ENCODE measurements at regions not wholly inside any gene's neighbourhood (a gene's known extent, or its start where the extent isn't known, plus 50 kb on each side); places are given as distances from the start of the nearest gene placed in this dataset.

DNA sequence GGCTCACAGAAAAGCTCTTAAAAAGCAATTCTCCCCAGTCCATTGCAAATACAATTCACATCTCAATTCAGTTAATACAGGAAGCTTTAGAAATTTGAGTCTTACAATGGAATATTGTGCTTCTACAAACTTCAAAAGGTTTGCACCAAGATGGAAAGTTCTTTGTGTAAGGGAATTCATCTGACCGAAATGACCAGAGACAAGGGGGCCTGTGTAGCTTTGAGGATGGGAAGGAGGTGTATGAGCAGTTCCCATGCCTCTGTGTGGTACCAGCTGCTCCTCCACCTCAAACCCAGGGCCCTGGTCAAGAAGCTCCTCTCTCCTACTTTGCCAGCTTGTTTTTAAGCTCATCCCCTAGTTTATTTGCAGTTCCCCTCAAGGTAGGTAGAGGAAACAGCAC is 312.8 kb upstream of the PKDCC start:
- H3K9ac ChIP-seq (ENCODE audit: control insufficient read depth, insufficient read depth, low read length), result no peak overlapping the region
- no peak for ATAC-seq
- H2AFZ ChIP-seq (ENCODE audit: control insufficient read depth, low read depth, low read length), result no peak overlapping the region
- intact Hi-C loops (cut with micrococcal nuclease; ENCODE audit: unreplicated experiment), result no loop called here
- no peaks in the 10 kb centered on the region for H3K9me3 ChIP-seq (replicated peaks; ENCODE audit: control insufficient read depth, insufficient read depth, low read length)
- H3K4me1 ChIP-seq (ENCODE audit: control insufficient read depth, insufficient read depth, low read length), result peaks cover 7% of the 10 kb centered on the region
- WGBS (ENCODE audit: insufficient coverage, insufficient replicate concordance, low lambda C conversion rate, missing lambda C conversion rate), result 53% methylated on average over 1 of the region's 1 CpG
- ChIA-PET RAD21 (ENCODE audit: unreplicated experiment) (no interaction called here), CTCF (interaction anchor here (0.5 to 1.5 kb wide), 2 partner anchors 13 to 17 kb away, joined by 3 read pairs; no protein-coding TSS in a partner anchor), POLR2A (no interaction called here), SMC1A (ENCODE audit: uncharacterized antibody, unreplicated experiment) (interaction anchor here (1.0 kb wide), 1 partner anchor 15 kb away, joined by 3 read pairs; no protein-coding TSS in a partner anchor)
- no peaks in the 10 kb centered on the region for H4K20me1 ChIP-seq (ENCODE audit: control insufficient read depth, insufficient read depth)
- H3K4me2 ChIP-seq (ENCODE audit: control insufficient read depth, insufficient read depth), result no peak overlapping the region
- no peaks in the 10 kb centered on the region for H3K36me3 ChIP-seq (ENCODE audit: control insufficient read depth in 2 of 2, insufficient read depth in 2 of 2, low read length in 1 of 2)
- in situ Hi-C loops (cut with MboI), result no loop called here
- no peaks in the 10 kb centered on the region for H3K79me2 ChIP-seq (ENCODE audit: control insufficient read depth, insufficient read depth, low read length)
- no peak overlapping the region for H3K4me3 ChIP-seq
- H3K27ac ChIP-seq (ENCODE audit: control insufficient read depth, insufficient read depth), result no peak overlapping the region
- no peak for FAIRE-seq
- BruUV-seq (replicated peaks), result no TSS peak
- H3K27me3 ChIP-seq (replicated peaks in 1 of 2; ENCODE audit: control insufficient read depth in 2 of 2, insufficient read depth in 2 of 2, low read length in 1 of 2), result no peaks in the 10 kb centered on the region
- DNase-seq (ENCODE audit: low read depth, low spot score), result no peak
- TF ChIP-seq CHD4 (IDR thresholded peaks at IDR 0.05) (no peak), RB1 (IDR thresholded peaks at IDR 0.05; ENCODE audit: borderline replicate concordance) (no peak), IKZF2 (IDR thresholded peaks at IDR 0.05) (no peak), SP1 (IDR thresholded peaks at IDR 0.05; ENCODE audit: low read depth, low read length) (no peak), PAX5 (IDR thresholded peaks at IDR 0.05; ENCODE audit: borderline replicate concordance, low read depth, low read length) (no peak), SUZ12 (IDR thresholded peaks at IDR 0.05; ENCODE audit: unreplicated experiment) (no peak), LARP7 (IDR thresholded peaks at IDR 0.05) (no peak), NBN (IDR thresholded peaks at IDR 0.05) (no peak), ETV6 (conservative IDR thresholded peaks at IDR 0.05 in 1 of 2, IDR thresholded peaks at IDR 0.05 in 1 of 2; ENCODE audit: borderline replicate concordance in 1 of 2, low read depth in 1 of 2) (no peak), IRF4 (IDR thresholded peaks at IDR 0.05; ENCODE audit: low read depth, low read length) (no peak)
- TF ChIP-seq, protein P1, sequence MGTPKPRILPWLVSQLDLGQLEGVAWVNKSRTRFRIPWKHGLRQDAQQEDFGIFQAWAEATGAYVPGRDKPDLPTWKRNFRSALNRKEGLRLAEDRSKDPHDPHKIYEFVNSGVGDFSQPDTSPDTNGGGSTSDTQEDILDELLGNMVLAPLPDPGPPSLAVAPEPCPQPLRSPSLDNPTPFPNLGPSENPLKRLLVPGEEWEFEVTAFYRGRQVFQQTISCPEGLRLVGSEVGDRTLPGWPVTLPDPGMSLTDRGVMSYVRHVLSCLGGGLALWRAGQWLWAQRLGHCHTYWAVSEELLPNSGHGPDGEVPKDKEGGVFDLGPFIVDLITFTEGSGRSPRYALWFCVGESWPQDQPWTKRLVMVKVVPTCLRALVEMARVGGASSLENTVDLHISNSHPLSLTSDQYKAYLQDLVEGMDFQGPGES (IDR thresholded peaks at IDR 0.05), result no peak
- TF ChIP-seq, protein P2, sequence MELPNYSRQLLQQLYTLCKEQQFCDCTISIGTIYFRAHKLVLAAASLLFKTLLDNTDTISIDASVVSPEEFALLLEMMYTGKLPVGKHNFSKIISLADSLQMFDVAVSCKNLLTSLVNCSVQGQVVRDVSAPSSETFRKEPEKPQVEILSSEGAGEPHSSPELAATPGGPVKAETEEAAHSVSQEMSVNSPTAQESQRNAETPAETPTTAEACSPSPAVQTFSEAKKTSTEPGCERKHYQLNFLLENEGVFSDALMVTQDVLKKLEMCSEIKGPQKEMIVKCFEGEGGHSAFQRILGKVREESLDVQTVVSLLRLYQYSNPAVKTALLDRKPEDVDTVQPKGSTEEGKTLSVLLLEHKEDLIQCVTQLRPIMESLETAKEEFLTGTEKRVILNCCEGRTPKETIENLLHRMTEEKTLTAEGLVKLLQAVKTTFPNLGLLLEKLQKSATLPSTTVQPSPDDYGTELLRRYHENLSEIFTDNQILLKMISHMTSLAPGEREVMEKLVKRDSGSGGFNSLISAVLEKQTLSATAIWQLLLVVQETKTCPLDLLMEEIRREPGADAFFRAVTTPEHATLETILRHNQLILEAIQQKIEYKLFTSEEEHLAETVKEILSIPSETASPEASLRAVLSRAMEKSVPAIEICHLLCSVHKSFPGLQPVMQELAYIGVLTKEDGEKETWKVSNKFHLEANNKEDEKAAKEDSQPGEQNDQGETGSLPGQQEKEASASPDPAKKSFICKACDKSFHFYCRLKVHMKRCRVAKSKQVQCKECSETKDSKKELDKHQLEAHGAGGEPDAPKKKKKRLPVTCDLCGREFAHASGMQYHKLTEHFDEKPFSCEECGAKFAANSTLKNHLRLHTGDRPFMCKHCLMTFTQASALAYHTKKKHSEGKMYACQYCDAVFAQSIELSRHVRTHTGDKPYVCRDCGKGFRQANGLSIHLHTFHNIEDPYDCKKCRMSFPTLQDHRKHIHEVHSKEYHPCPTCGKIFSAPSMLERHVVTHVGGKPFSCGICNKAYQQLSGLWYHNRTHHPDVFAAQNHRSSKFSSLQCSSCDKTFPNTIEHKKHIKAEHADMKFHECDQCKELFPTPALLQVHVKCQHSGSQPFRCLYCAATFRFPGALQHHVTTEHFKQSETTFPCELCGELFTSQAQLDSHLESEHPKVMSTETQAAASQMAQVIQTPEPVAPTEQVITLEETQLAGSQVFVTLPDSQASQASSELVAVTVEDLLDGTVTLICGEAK (IDR thresholded peaks at IDR 0.05; ENCODE audit: borderline replicate concordance), result no peak
- TF ChIP-seq, protein P3, sequence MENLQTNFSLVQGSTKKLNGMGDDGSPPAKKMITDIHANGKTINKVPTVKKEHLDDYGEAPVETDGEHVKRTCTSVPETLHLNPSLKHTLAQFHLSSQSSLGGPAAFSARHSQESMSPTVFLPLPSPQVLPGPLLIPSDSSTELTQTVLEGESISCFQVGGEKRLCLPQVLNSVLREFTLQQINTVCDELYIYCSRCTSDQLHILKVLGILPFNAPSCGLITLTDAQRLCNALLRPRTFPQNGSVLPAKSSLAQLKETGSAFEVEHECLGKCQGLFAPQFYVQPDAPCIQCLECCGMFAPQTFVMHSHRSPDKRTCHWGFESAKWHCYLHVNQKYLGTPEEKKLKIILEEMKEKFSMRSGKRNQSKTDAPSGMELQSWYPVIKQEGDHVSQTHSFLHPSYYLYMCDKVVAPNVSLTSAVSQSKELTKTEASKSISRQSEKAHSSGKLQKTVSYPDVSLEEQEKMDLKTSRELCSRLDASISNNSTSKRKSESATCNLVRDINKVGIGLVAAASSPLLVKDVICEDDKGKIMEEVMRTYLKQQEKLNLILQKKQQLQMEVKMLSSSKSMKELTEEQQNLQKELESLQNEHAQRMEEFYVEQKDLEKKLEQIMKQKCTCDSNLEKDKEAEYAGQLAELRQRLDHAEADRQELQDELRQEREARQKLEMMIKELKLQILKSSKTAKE (IDR thresholded peaks at IDR 0.05; ENCODE audit: low read depth, poor library complexity, severe bottlenecking), result no peak
- TF ChIP-seq, protein P4, sequence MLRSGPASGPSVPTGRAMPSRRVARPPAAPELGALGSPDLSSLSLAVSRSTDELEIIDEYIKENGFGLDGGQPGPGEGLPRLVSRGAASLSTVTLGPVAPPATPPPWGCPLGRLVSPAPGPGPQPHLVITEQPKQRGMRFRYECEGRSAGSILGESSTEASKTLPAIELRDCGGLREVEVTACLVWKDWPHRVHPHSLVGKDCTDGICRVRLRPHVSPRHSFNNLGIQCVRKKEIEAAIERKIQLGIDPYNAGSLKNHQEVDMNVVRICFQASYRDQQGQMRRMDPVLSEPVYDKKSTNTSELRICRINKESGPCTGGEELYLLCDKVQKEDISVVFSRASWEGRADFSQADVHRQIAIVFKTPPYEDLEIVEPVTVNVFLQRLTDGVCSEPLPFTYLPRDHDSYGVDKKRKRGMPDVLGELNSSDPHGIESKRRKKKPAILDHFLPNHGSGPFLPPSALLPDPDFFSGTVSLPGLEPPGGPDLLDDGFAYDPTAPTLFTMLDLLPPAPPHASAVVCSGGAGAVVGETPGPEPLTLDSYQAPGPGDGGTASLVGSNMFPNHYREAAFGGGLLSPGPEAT (IDR thresholded peaks at IDR 0.05; ENCODE audit: low read depth), result no peak

All from GM12878 (cell line).